ENCODE measurements at regions not wholly inside any gene's neighbourhood (a gene's known extent, or its start where the extent isn't known, plus 50 kb on each side); places are given as distances from the start of the nearest gene placed in this dataset.

GRCh38 chr6:44054721-44055559 is 72.3 kb downstream of the MRPL14 start:
- TF ChIP-seq CTCF (conservative IDR thresholded peaks at IDR 0.05; ENCODE audit: low read depth, low read length) (no peak), EZH2phosphoT487 (IDR thresholded peaks at IDR 0.05; ENCODE audit: borderline replicate concordance, low read length) (no peak), EZH2 (IDR thresholded peaks at IDR 0.05; ENCODE audit: low read length, unreplicated experiment) (no peak)
